ENCODE measurements at regions not wholly inside any gene's neighbourhood (a gene's known extent, or its start where the extent isn't known, plus 50 kb on each side); places are given as distances from the start of the nearest gene placed in this dataset.

DNA sequence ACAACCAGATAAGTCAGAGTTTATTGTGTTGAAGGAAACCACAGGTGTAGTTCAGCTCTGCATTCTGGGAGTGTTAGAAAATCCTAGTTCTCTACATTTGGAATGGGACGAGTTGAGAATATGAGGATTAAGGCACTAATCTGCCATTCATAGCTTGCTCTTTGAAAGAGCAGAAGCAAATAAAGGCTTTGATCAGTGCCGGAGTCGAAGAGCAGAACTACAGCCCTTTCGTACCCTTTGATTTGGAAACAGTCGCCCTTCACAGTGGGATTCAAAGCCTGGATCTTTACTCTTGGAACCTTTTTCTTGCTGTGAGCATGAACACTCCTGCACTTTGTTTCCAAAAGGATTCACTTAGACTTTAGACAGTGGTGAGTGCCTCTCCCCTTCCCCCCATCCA is 523.9 kb upstream of the POU3F2 start:
- Histone ChIP-seq H3K36me3 (ENCODE audit: control insufficient read depth in 2 of 2, insufficient read depth in 2 of 2, low read length in 1 of 2) (no peaks in the 10 kb centered on the region), H3K27ac (ENCODE audit: control insufficient read depth, insufficient read depth) (no peak overlapping the region), H3K4me2 (ENCODE audit: control insufficient read depth, insufficient read depth) (no peak overlapping the region), H3K4me1 (ENCODE audit: control insufficient read depth, insufficient read depth, low read length) (no peaks in the 10 kb centered on the region), H4K20me1 (ENCODE audit: control insufficient read depth, insufficient read depth) (no peaks in the 10 kb centered on the region), H3K27me3 (replicated peaks in 1 of 2; ENCODE audit: control insufficient read depth in 2 of 2, insufficient read depth in 2 of 2, low read length in 1 of 2) (no peaks in the 10 kb centered on the region), H3K4me3 (no peak overlapping the region), H2AFZ (ENCODE audit: control insufficient read depth, low read depth, low read length) (no peak overlapping the region), H3K9ac (ENCODE audit: control insufficient read depth, insufficient read depth, low read length) (no peak overlapping the region), H3K9me3 (replicated peaks; ENCODE audit: control insufficient read depth, insufficient read depth, low read length) (no peaks in the 10 kb centered on the region), H3K79me2 (ENCODE audit: control insufficient read depth, insufficient read depth, low read length) (no peaks in the 10 kb centered on the region)
- no peak for ATAC-seq
- RAD21 ChIA-PET (ENCODE audit: unreplicated experiment), result no interaction called here
- POLR2A ChIA-PET, result no interaction called here
- FAIRE-seq, result no peak
- CTCF ChIA-PET, result no interaction called here
- WGBS (ENCODE audit: insufficient coverage, insufficient replicate concordance, low lambda C conversion rate, missing lambda C conversion rate), result 52% methylated on average over 5 of the region's 5 CpGs
- TF ChIP-seq KLF5 (IDR thresholded peaks at IDR 0.05; ENCODE audit: partially characterized antibody) (no peak), RCOR1 (conservative IDR thresholded peaks at IDR 0.05; ENCODE audit: low read depth, low read length) (no peak), CREM (IDR thresholded peaks at IDR 0.05; ENCODE audit: low read depth) (no peak), EGR1 (IDR thresholded peaks at IDR 0.05; ENCODE audit: borderline replicate concordance in 1 of 2, low read depth in 2 of 2, low read length in 2 of 2) (no peak), CTCF (IDR thresholded peaks at IDR 0.05 in 2 of 3, conservative IDR thresholded peaks at IDR 0.05 in 1 of 3; ENCODE audit: control insufficient read depth in 2 of 3, extremely low read depth in 1 of 3, insufficient read depth in 1 of 3, low read depth in 3 of 3, low read length in 3 of 3) (no peak)
- DNase-seq (ENCODE audit: low read depth, low spot score), result no peak
- in situ Hi-C loops (cut with MboI), result no loop called here
- no TSS peak for BruUV-seq (replicated peaks)
- SMC1A ChIA-PET (ENCODE audit: uncharacterized antibody, unreplicated experiment), result interaction anchor here (1.2 kb wide), 1 partner anchor 14 kb away, joined by 3 read pairs; no protein-coding TSS in a partner anchor
- intact Hi-C loops (cut with micrococcal nuclease; ENCODE audit: unreplicated experiment), result no loop called here

DNA sequence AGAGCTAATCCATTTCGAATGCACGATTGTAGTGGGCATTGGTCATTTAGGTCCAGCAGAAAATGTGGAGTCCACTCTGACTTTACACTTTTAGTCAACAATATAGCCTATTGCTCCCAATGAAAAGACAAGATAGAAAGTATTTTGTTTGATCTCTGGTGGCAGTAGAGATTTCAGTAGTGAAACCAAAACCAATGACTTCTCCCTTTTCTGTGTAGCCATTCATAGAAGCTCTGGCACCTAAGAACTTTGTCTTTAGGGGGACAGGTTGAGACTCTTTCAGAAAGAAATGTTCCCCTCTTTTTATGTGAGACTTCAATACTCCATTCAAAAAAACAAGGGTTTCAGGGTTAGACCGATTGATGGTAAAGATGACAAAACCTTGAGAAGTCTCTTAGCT is 510.8 kb upstream of the POU3F2 start:
- Histone ChIP-seq H2AFZ (ENCODE audit: control insufficient read depth, low read depth, low read length) (no peak overlapping the region), H4K20me1 (ENCODE audit: control insufficient read depth, insufficient read depth) (no peaks in the 10 kb centered on the region), H3K36me3 (ENCODE audit: control insufficient read depth in 2 of 2, insufficient read depth in 2 of 2, low read length in 1 of 2) (no peaks in the 10 kb centered on the region), H3K9me3 (replicated peaks; ENCODE audit: control insufficient read depth, insufficient read depth, low read length) (no peaks in the 10 kb centered on the region), H3K4me3 (no peak overlapping the region), H3K9ac (ENCODE audit: control insufficient read depth, insufficient read depth, low read length) (no peak overlapping the region), H3K27ac (ENCODE audit: control insufficient read depth, insufficient read depth) (no peak overlapping the region), H3K4me2 (ENCODE audit: control insufficient read depth, insufficient read depth) (no peak overlapping the region), H3K27me3 (replicated peaks in 1 of 2; ENCODE audit: control insufficient read depth in 2 of 2, insufficient read depth in 2 of 2, low read length in 1 of 2) (no peaks in the 10 kb centered on the region), H3K79me2 (ENCODE audit: control insufficient read depth, insufficient read depth, low read length) (no peaks in the 10 kb centered on the region), H3K4me1 (ENCODE audit: control insufficient read depth, insufficient read depth, low read length) (peaks cover 6% of the 10 kb centered on the region; the same call in 1 of the 2 replicates)
- peak; percentile 88 for ATAC-seq
- 13% methylated on average over 3 of the region's 3 CpGs for WGBS (ENCODE audit: insufficient coverage, insufficient replicate concordance, low lambda C conversion rate, missing lambda C conversion rate)
- FAIRE-seq, result no peak
- RAD21 ChIA-PET (ENCODE audit: unreplicated experiment), result no interaction called here
- no TSS peak for BruUV-seq (replicated peaks)
- CTCF ChIA-PET, result no interaction called here
- POLR2A ChIA-PET, result no interaction called here
- in situ Hi-C loops (cut with MboI), result no loop called here
- SMC1A ChIA-PET (ENCODE audit: uncharacterized antibody, unreplicated experiment), result interaction anchor here (0.8 kb wide), 1 partner anchor 399 kb away, joined by 3 read pairs; no protein-coding TSS in a partner anchor
- no peak for DNase-seq (ENCODE audit: low read depth, low spot score)
- intact Hi-C loops (cut with micrococcal nuclease; ENCODE audit: unreplicated experiment), result no loop called here
- TF ChIP-seq PAX8 (IDR thresholded peaks at IDR 0.05), result no peak
- no peak for TF ChIP-seq ZNF274 (IDR thresholded peaks at IDR 0.05; ENCODE audit: insufficient read depth, insufficient read length)
- 0 out of 2 replicates have a peak, but pooled peaks have one; percentile 32 for TF ChIP-seq TCF7 (IDR thresholded peaks at IDR 0.05; ENCODE audit: borderline replicate concordance)
- 0 out of 2 replicates have a peak, but pooled peaks have one; percentile 21 for TF ChIP-seq RUNX3 (IDR thresholded peaks at IDR 0.05; ENCODE audit: low read length)
- TF ChIP-seq, protein P1, sequence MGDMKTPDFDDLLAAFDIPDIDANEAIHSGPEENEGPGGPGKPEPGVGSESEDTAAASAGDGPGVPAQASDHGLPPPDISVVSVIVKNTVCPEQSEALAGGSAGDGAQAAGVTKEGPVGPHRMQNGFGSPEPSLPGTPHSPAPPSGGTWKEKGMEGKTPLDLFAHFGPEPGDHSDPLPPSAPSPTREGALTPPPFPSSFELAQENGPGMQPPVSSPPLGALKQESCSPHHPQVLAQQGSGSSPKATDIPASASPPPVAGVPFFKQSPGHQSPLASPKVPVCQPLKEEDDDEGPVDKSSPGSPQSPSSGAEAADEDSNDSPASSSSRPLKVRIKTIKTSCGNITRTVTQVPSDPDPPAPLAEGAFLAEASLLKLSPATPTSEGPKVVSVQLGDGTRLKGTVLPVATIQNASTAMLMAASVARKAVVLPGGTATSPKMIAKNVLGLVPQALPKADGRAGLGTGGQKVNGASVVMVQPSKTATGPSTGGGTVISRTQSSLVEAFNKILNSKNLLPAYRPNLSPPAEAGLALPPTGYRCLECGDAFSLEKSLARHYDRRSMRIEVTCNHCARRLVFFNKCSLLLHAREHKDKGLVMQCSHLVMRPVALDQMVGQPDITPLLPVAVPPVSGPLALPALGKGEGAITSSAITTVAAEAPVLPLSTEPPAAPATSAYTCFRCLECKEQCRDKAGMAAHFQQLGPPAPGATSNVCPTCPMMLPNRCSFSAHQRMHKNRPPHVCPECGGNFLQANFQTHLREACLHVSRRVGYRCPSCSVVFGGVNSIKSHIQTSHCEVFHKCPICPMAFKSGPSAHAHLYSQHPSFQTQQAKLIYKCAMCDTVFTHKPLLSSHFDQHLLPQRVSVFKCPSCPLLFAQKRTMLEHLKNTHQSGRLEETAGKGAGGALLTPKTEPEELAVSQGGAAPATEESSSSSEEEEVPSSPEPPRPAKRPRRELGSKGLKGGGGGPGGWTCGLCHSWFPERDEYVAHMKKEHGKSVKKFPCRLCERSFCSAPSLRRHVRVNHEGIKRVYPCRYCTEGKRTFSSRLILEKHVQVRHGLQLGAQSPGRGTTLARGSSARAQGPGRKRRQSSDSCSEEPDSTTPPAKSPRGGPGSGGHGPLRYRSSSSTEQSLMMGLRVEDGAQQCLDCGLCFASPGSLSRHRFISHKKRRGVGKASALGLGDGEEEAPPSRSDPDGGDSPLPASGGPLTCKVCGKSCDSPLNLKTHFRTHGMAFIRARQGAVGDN (IDR thresholded peaks at IDR 0.05), result no peak
- TF ChIP-seq IKZF2 (IDR thresholded peaks at IDR 0.05), result no peak

Data from GM12878 (cell line).